ENCODE measurements at regions not wholly inside any gene's neighbourhood (a gene's known extent, or its start where the extent isn't known, plus 50 kb on each side); places are given as distances from the start of the nearest gene placed in this dataset.

- no peak for TF ChIP-seq MTA3 (IDR thresholded peaks at IDR 0.05; ENCODE audit: borderline replicate concordance, low read length)
- no peak for TF ChIP-seq SMAD5 (IDR thresholded peaks at IDR 0.05; ENCODE audit: low read depth)
- TF ChIP-seq ZBTB40 (IDR thresholded peaks at IDR 0.05; ENCODE audit: borderline replicate concordance) = no peak
- no peak for TF ChIP-seq KLF5 (IDR thresholded peaks at IDR 0.05; ENCODE audit: partially characterized antibody)
- no peak for TF ChIP-seq NFYA (IDR thresholded peaks at IDR 0.05; ENCODE audit: borderline replicate concordance, low read depth, low read length)
- no peak for TF ChIP-seq CEBPZ (IDR thresholded peaks at IDR 0.05; ENCODE audit: low read depth, low read length)
- TF ChIP-seq IRF4 (IDR thresholded peaks at IDR 0.05; ENCODE audit: low read depth, low read length) = no peak
- no peak for TF ChIP-seq NFXL1 (IDR thresholded peaks at IDR 0.05; ENCODE audit: borderline replicate concordance)
- no peak for TF ChIP-seq HSF1 (IDR thresholded peaks at IDR 0.05; ENCODE audit: low read depth, low read length)
- no peak for TF ChIP-seq MYB (IDR thresholded peaks at IDR 0.05; ENCODE audit: borderline replicate concordance, low read depth, low read length)
- Histone ChIP-seq H3K79me2 (ENCODE audit: control insufficient read depth, insufficient read depth, low read length) (no peaks in the 10 kb centered on the region), H3K4me3 (no peak overlapping the region), H3K27ac (ENCODE audit: control insufficient read depth, insufficient read depth) (no peak overlapping the region), H3K4me1 (ENCODE audit: control insufficient read depth, insufficient read depth, low read length) (no peaks in the 10 kb centered on the region), H3K36me3 (ENCODE audit: control insufficient read depth in 2 of 2, insufficient read depth in 2 of 2, low read length in 1 of 2) (no peaks in the 10 kb centered on the region), H3K4me2 (ENCODE audit: control insufficient read depth, insufficient read depth) (no peak overlapping the region), H3K27me3 (replicated peaks in 1 of 2; ENCODE audit: control insufficient read depth in 2 of 2, insufficient read depth in 2 of 2, low read length in 1 of 2) (no peaks in the 10 kb centered on the region), H3K9ac (ENCODE audit: control insufficient read depth, insufficient read depth, low read length) (no peak overlapping the region), H2AFZ (ENCODE audit: control insufficient read depth, low read depth, low read length) (no peak overlapping the region), H4K20me1 (ENCODE audit: control insufficient read depth, insufficient read depth) (no peaks in the 10 kb centered on the region), H3K9me3 (replicated peaks; ENCODE audit: control insufficient read depth, insufficient read depth, low read length) (no peaks in the 10 kb centered on the region)
- ATAC-seq (no peak), DNase-seq (ENCODE audit: low read depth, low spot score) (no peak), FAIRE-seq (no peak)
- intact Hi-C loops (cut with micrococcal nuclease; ENCODE audit: unreplicated experiment) (no loop called here), in situ Hi-C loops (cut with MboI) (no loop called here)
- CTCF ChIA-PET = no interaction called here
- SMC1A ChIA-PET (ENCODE audit: uncharacterized antibody, unreplicated experiment) = interaction anchor here (1.0 to 1.1 kb wide), 2 partner anchors 11 to 22 kb away, joined by 3 read pairs; no protein-coding TSS in a partner anchor
- POLR2A ChIA-PET = no interaction called here
- no TSS peak for BruUV-seq (replicated peaks)
- RAD21 ChIA-PET (ENCODE audit: unreplicated experiment) = no interaction called here
These were observed 145.5 kb upstream of the HAPLN1 start for GRCh38 chr5:83866181-83866580.
